Neutrophil (primary cell): ENCODE measurements at regions not wholly inside any gene's neighbourhood (a gene's known extent, or its start where the extent isn't known, plus 50 kb on each side); places are given as distances from the start of the nearest gene placed in this dataset.
"Not testable (repeated sequence)": the region's sequence is repeated elsewhere in the genome, so short reads cannot be mapped to it uniquely, and the experiment has no call there.

Experiments
- H3K27ac ChIP-seq: fragments of 200-600 bp; sonication (generic); 2 replicates; pipeline ENCODE4 v1.5.1; 2016; ENCODE audit warnings: mild to moderate bottlenecking, moderate library complexity
- H3K27me3 ChIP-seq: fragments of 200-600 bp; sonication (generic); 2 replicates; pipeline ENCODE4 v1.6.0; 2016; ENCODE audit warnings: mild to moderate bottlenecking
- H3K36me3 ChIP-seq: fragments of 200-600 bp; sonication (generic); 2 replicates; pipeline ENCODE4 v1.5.1; 2017
- H3K4me1 ChIP-seq, 2 experiments: fragments of 200-600 bp in 1 of 2; sonication (generic) in 1 of 2; 1 replicate in 1 of 2; 2 replicates in 1 of 2; pipeline versions ENCODE4 v1.5.1 to v1.6.1; 2013 to 2016; ENCODE audit warnings: low read depth in 1 of 2, low read length in 1 of 2, mild to moderate bottlenecking in 1 of 2, moderate library complexity in 1 of 2; ENCODE audit not compliant: control insufficient read depth in 1 of 2, insufficient read depth in 1 of 2
- H3K4me3 ChIP-seq, 2 experiments: fragments of 200-600 bp in 1 of 2; sonication (generic) in 1 of 2; 1 replicate in 1 of 2; 2 replicates in 1 of 2; pipeline ENCODE4 v1.5.1; 2013 to 2016; ENCODE audit warnings: low read depth in 1 of 2, low read length in 1 of 2, mild to moderate bottlenecking in 1 of 2, moderate library complexity in 1 of 2
- H3K9me3 ChIP-seq: fragments of 200-600 bp; sonication (generic); 2 replicates; pipeline ENCODE4 v1.5.1; 2016
- CTCF ChIP-seq: fragments of 200-600 bp; sonication (generic); IDR thresholded peaks from 2 replicates; pipeline ENCODE4 v1.5.1; 2016; ENCODE audit warnings: antibody characterized with exemption

- no peaks in the 10 kb centered on the region for H3K9me3 ChIP-seq
- H3K36me3 ChIP-seq, result no peaks in the 10 kb centered on the region
- no peaks in the 10 kb centered on the region for H3K4me1 ChIP-seq
- no peaks in the 10 kb centered on the region for H3K27me3 ChIP-seq
- no peak for TF ChIP-seq CTCF
- H3K27ac ChIP-seq, result no peak overlapping the region
- no peak overlapping the region for H3K4me3 ChIP-seq
Measured at GRCh38 chr4:101699441-101700124, 90.9 kb upstream of the BANK1 start.

GRCh38 chr4:101697266-101697665 lies 93.3 kb upstream of the BANK1 start:
- Histone ChIP-seq H3K27me3 (no peaks in the 10 kb centered on the region), H3K27ac (no peak overlapping the region), H3K4me3 (no peak overlapping the region), H3K36me3 (no peaks in the 10 kb centered on the region), H3K4me1 (no peaks in the 10 kb centered on the region), H3K9me3 (no peaks in the 10 kb centered on the region)
- no peak for TF ChIP-seq CTCF

GRCh38 chr4:101696276-101697010 lies 94.1 kb upstream of the BANK1 start:
- no peak for TF ChIP-seq CTCF
- Histone ChIP-seq H3K4me3 (no peak overlapping the region), H3K36me3 (no peaks in the 10 kb centered on the region), H3K27ac (no peak overlapping the region), H3K27me3 (no peaks in the 10 kb centered on the region), H3K9me3 (no peaks in the 10 kb centered on the region), H3K4me1 (no peaks in the 10 kb centered on the region)

- Histone ChIP-seq H3K36me3 (no peaks in the 10 kb centered on the region), H3K27ac (no peak overlapping the region), H3K27me3 (no peaks in the 10 kb centered on the region), H3K9me3 (no peaks in the 10 kb centered on the region), H3K4me1 (no peaks in the 10 kb centered on the region), H3K4me3 (no peak overlapping the region)
- TF ChIP-seq CTCF, result no peak
Measured at GRCh38 chr4:101695176-101695575, 95.4 kb upstream of the BANK1 start.

- not testable (repeated sequence) for H3K9me3 ChIP-seq, H3K27me3 ChIP-seq, H3K36me3 ChIP-seq, H3K4me1 ChIP-seq, H3K4me3 ChIP-seq, H3K27ac ChIP-seq
Measured at GRCh38 chr4:101694403-101694802, 96.1 kb upstream of the BANK1 start.

- H3K36me3 ChIP-seq, result no peaks in the 10 kb centered on the region
- H3K4me1 ChIP-seq, result no peaks in the 10 kb centered on the region
- no peaks in the 10 kb centered on the region for H3K27me3 ChIP-seq
- H3K27ac ChIP-seq, result no peak overlapping the region
- H3K9me3 ChIP-seq, result no peaks in the 10 kb centered on the region
- no peak overlapping the region for H3K4me3 ChIP-seq
- TF ChIP-seq CTCF, result no peak
Measured at GRCh38 chr4:101693842-101694398, 96.6 kb upstream of the BANK1 start.
